ENCODE measurements at regions not wholly inside any gene's neighbourhood (a gene's known extent, or its start where the extent isn't known, plus 50 kb on each side); places are given as distances from the start of the nearest gene placed in this dataset.
"Not testable (repeated sequence)": the region's sequence is repeated elsewhere in the genome, so short reads cannot be mapped to it uniquely, and the experiment has no call there.

DNA sequence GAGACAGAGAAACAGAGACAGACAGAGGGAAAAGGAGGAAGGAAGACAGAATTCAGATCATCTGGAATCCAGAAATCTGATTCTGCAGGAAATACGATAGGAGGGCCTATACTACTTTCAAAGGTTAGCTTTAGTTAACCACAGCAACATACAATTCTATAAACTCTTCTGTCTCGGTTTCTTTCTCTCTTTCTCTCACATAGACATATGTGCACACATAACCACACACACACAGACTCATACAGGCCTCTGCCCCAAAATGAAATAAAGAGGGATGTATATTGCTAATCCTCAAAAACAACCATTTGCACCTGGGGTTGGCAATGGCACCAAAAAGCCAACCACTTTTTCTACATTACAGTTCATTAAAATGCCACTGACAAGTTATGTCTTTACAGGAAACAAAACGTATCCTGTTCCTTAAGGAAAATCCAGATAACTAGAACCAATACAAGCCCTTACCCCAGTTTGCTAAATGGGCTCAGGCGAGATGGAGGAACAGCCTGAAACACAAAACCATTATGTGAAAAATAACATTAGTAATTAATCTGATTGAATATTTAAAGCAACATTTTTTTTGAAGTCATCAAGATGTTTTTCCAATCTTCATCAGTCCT, 372.3 kb upstream of the CCNH start:
- no peak for DNase-seq (ENCODE audit: low read depth)

GRCh38 chr5:87784311-87784710, 371.6 kb upstream of the CCNH start:
- no peak for DNase-seq (ENCODE audit: low read depth)

DNA sequence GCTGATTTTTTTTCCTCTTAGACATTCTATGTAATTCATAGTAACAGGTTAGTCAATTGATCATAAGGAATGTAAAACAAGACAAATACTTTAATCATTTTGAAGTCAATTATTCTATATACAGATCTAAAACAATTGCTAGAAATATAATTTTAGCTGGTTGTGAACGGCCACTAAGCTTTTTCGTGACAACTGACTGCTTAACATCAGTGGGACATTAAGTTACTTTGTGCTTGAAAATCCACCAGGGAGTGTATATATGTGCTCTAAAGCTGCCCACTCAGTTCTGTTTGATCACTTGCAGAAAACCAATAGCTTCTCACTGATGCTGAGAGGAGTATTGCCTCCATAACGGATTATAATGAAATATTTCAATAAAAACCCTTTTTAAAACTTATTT, 370.2 kb upstream of the CCNH start:
- no peak for DNase-seq (ENCODE audit: low read depth)

DNA sequence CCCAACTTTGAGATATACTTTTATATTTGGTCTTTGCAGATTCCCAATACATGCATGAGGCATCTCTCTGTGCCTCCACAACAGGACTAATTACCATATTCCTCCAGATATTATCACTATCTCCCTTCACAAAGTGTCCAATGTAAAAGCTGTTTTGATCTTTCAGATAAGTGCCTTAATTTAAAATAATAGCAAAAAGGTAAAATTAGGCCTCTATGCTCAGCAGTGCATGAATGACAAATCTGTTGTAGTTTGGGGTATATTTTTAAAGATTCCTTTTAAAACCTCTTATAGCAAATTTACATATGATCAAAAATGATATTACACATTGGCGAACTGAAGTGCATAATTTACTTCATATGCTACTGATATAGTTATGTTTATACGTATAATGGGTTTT, 369.2 kb upstream of the CCNH start:
- no peak for DNase-seq (ENCODE audit: low read depth)

DNA sequence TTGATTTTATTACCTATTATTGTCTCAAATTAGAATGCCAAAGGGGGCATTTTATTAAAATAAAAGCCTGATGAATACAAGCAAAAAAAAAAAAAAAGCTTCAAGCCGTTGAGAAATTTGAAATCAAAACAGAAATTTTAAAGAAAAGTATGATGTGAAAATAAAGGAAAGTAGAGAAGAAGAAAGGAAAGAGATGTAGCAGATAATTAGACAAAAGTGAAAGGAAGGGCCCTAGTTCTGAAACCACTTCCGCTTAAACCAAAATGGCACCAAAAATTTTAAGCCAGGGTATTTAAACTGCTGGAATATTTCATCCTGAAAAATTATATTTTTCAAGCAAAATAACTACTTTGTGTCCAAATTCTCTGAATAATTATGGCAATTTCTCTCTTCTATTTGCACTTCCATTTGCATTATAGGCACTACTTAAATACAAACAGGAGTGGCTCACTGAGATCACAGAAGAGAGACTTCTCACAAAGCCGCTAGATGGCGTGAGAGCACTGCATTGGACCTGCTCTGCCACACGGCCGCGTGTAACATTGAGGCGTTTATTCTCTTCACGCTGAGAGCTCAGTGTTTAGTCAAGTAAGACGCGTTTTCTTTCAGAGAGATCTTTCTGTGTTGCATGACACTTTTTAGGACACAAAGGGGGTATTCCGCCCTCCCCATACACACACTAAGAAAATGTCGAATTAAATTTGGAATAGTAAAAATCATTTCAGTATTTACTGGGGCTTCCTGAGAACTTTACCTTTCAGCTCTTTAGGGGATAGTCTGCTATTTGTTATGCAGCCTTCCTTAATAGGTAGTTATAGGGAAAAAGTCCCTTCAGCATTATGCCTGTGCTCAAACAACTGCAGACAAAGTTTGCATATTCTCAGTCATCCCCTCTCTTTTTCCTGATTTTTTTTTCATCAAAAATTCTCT, 368.4 kb upstream of the CCNH start:
- peak; percentile 54 for DNase-seq (ENCODE audit: low read depth)

DNA sequence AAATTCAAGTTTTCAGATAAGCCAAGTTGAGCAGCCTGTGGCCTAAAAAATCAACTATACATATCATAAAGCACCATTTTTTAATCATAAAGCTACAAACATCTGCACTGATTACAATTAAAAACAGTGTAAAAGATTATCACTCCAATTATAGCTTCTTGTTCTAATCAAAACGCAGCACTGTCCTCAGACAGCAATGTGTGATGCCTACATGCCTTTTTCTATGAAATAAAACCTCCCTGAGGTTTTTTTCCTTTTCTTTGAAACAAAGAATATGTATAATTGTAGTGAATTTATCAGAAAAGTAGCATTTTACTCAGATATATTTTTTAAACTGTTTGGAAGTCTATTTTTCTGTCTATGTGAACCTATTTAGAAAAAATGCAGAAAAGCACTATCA, 366.1 kb upstream of the CCNH start:
- DNase-seq (ENCODE audit: low read depth): no peak

DNA sequence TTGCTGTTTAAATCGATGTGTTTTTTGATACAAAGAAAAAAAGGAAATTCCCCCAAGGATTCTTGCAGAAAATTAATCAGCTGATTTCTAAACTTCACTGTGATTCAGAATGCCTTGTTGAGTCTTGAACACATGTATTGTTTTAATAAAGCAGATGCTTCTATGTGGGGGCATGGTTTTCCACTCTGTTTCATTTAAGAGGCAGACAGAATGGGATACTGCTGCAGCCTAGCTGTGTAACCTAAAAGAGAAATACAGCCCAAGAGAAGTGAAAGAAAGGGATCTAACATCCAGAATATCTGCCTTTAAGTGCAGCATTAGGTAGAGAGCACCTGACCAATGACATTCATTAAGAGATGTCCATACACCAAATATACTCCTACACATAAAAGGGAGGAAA, 365.1 kb upstream of the CCNH start:
- no peak for DNase-seq (ENCODE audit: low read depth)

GRCh38 chr5:87776785-87777184, 364.1 kb upstream of the CCNH start:
- no peak for DNase-seq (ENCODE audit: low read depth)

DNA sequence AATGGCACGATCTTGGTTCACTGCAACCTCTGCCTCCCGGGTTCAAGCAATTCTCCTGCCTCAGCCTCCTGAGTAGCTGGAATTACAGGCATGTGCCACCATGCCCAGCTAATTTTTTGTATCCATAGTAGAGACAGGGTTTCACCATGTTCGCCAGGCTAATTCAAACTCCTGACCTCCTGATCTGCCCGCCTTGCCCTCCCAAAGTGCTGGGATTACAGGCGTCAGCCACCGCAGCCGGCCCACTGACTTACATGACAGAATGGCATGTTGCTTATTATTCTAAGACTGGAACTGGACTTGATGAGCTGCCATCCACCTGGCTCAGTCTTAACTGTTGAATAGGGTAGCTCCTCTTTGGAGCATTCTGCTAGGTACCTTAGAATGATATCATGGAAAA, 363.6 kb upstream of the CCNH start:
- DNase-seq (ENCODE audit: low read depth): not testable (repeated sequence)

GRCh38 chr5:87775228-87775627, 362.5 kb upstream of the CCNH start:
- no peak for DNase-seq (ENCODE audit: low read depth)

DNA sequence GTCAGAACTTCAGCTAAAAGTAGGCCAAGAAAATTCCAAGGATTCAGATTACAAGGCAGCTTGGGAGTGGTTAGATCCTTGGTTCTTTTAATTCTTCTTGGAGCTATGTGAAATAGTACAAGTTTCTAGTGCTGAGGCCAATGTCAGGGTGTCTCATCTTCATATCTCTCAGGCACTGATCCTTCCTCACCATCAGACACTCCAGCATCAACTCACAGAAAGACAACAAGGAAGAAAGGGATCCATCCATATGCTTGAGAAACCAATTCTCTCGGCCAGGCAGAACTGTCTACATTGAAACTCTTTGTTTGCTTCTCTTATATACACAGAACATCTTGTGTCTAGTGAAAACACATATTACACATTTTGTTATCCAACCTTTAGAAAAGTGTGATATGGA, 362.1 kb upstream of the CCNH start:
- no peak for DNase-seq (ENCODE audit: low read depth)

GRCh38 chr5:87770601-87771121, 357.9 kb upstream of the CCNH start:
- DNase-seq (ENCODE audit: low read depth): no peak

- DNase-seq (ENCODE audit: low read depth): no peak
Observed at GRCh38 chr5:87770016-87770570, 357.4 kb upstream of the CCNH start.

DNA sequence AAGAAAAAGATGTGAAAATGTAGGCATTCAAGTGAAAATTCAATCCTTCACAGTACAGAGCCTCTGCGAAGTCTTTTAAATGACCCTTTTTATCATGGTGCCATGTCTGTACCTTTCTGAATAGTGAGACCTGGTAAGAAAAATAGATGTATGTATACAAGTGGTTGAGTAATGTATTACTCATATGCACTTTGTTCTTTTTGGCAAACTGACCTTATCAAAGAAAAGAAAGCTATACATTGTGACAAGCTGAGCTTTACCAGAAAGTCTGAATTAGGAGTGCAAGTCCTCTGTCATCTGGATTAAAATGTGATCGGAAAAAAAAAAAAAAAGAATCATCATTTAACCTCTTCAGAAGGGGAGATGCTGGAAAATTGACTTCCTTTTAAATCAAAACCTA, 356.4 kb upstream of the CCNH start:
- DNase-seq (ENCODE audit: low read depth): no peak

GRCh38 chr5:87768190-87768589, 355.5 kb upstream of the CCNH start:
- DNase-seq (ENCODE audit: low read depth): no peak

DNA sequence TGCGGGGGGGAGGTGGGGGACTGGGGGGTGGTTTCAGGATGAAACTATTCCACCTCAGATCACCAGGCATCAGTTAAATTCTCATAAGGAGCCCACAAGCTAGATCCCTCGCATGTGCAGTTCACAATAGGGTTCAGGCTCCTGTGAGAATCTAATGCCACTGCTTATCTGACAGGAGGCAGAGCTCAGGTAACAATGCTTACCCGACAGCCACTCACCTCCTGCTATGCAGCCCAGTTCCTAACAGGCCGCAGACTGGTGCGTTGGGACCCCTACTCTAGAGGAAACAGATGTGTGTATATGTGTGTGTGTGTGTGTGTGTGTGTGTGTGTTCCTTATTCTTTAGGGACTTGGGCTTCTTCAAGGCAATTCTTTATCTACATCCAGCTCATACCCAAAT, 352.3 kb upstream of the CCNH start:
- no peak for DNase-seq (ENCODE audit: low read depth)

GRCh38 chr5:87762631-87763030, 349.9 kb upstream of the CCNH start:
- no peak for DNase-seq (ENCODE audit: low read depth)

DNA sequence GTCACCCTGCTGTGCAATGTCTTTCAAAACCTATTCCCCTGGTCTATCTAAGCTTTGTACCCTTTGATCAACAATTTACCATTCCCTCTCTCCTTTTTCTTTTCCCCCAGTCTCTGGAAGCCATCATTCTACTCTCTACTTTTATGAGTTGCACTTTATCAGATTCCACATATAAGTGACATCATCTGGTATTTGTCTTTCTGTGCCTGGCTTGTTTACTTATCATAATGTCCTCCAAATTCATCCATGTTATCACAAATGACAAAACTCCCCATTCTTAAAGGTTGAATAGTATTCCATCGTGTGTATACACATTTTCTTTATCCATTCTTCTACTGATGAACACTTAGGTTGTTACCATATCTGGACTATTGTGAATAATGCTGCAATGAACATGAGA, 344.2 kb upstream of the CCNH start:
- DNase-seq (ENCODE audit: low read depth): no peak

- no peak for DNase-seq (ENCODE audit: low read depth)
Observed at GRCh38 chr5:87755360-87755759, 342.6 kb upstream of the CCNH start.

- DNase-seq (ENCODE audit: low read depth): no peak
Observed at GRCh38 chr5:87754009-87754757, 341.5 kb upstream of the CCNH start.

GRCh38 chr5:87752362-87752761, 339.6 kb upstream of the CCNH start:
- no peak for DNase-seq (ENCODE audit: low read depth)

GRCh38 chr5:87751824-87752223, 339.1 kb upstream of the CCNH start:
- DNase-seq (ENCODE audit: low read depth): no peak

All from activated T-cell treated with anti-CD3 and anti-CD28 coated beads for 48 hours (primary cell).